C4-2B (cell line): ENCODE measurements at regions not wholly inside any gene's neighbourhood (a gene's known extent, or its start where the extent isn't known, plus 50 kb on each side); places are given as distances from the start of the nearest gene placed in this dataset.

Experiments used
- ZFX ChIP-seq: fragments of 450-650 bp; IDR thresholded peaks from 2 replicates; pipeline ENCODE4 v1.6.1; 2017
- TF ChIP-seq, protein P1 (sequence below): fragments of 450-650 bp; conservative IDR thresholded peaks from 2 replicates; pipeline ENCODE4 v1.5.1; 2017; ENCODE audit warnings: mild to moderate bottlenecking

GRCh38 chr9:88808761-88809354 lies 182.4 kb upstream of the S1PR3 start:
- TF ChIP-seq, protein P1, sequence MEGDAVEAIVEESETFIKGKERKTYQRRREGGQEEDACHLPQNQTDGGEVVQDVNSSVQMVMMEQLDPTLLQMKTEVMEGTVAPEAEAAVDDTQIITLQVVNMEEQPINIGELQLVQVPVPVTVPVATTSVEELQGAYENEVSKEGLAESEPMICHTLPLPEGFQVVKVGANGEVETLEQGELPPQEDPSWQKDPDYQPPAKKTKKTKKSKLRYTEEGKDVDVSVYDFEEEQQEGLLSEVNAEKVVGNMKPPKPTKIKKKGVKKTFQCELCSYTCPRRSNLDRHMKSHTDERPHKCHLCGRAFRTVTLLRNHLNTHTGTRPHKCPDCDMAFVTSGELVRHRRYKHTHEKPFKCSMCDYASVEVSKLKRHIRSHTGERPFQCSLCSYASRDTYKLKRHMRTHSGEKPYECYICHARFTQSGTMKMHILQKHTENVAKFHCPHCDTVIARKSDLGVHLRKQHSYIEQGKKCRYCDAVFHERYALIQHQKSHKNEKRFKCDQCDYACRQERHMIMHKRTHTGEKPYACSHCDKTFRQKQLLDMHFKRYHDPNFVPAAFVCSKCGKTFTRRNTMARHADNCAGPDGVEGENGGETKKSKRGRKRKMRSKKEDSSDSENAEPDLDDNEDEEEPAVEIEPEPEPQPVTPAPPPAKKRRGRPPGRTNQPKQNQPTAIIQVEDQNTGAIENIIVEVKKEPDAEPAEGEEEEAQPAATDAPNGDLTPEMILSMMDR, result no peak
- TF ChIP-seq ZFX, result no peak
